HG02610 (cell line): ENCODE measurements at regions not wholly inside any gene's neighbourhood (a gene's known extent, or its start where the extent isn't known, plus 50 kb on each side); places are given as distances from the start of the nearest gene placed in this dataset.
"Not testable (repeated sequence)": the region's sequence is repeated elsewhere in the genome, so short reads cannot be mapped to it uniquely, and the experiment has no call there.

ENCODE experiments used
- ATAC-seq: cut with Tn5 transposase; IDR thresholded peaks from one replicate; pipeline ENCODE4 v1.9.1; 2021; ENCODE audit warnings: mild to moderate bottlenecking, moderate library complexity; ENCODE audit not compliant: unreplicated experiment

- no peak for ATAC-seq
Measured at GRCh38 chr18:64377446-64377845, 228.6 kb upstream of the LINC00305 start.

GRCh38 chr18:64372850-64373249 is 224.0 kb upstream of the LINC00305 start:
- ATAC-seq, result no peak

- ATAC-seq, result not testable (repeated sequence)
Measured at GRCh38 chr18:64369830-64370440, 221.0 kb upstream of the LINC00305 start.

GRCh38 chr18:64365106-64365505 is 216.2 kb upstream of the LINC00305 start:
- ATAC-seq, result no peak

- no peak for ATAC-seq
Measured at GRCh38 chr18:64337673-64338072, 188.8 kb upstream of the LINC00305 start.

GRCh38 chr18:64337018-64337417 is 188.1 kb upstream of the LINC00305 start:
- no peak for ATAC-seq

- no peak for ATAC-seq
Measured at GRCh38 chr18:64334748-64335147, 185.9 kb upstream of the LINC00305 start.

- no peak for ATAC-seq
Measured at GRCh38 chr18:64333584-64333983, 184.7 kb upstream of the LINC00305 start.

- no peak for ATAC-seq
Measured at GRCh38 chr18:64332835-64333234, 183.9 kb upstream of the LINC00305 start.

- ATAC-seq, result no peak
Measured at GRCh38 chr18:64331419-64331818, 182.5 kb upstream of the LINC00305 start.

- no peak for ATAC-seq
Measured at GRCh38 chr18:64330931-64331330, 182.0 kb upstream of the LINC00305 start.

GRCh38 chr18:64330161-64330560 is 181.3 kb upstream of the LINC00305 start:
- no peak for ATAC-seq

- no peak for ATAC-seq
Measured at GRCh38 chr18:64322189-64322588, 173.3 kb upstream of the LINC00305 start.

GRCh38 chr18:64318547-64318946 is 169.7 kb upstream of the LINC00305 start:
- no peak for ATAC-seq

- ATAC-seq, result no peak
Measured at GRCh38 chr18:64311859-64312258, 163.0 kb upstream of the LINC00305 start.

GRCh38 chr18:64295839-64296238 is 147.0 kb upstream of the LINC00305 start:
- ATAC-seq, result no peak

- no peak for ATAC-seq
Measured at GRCh38 chr18:64294967-64295366, 146.1 kb upstream of the LINC00305 start.

- ATAC-seq, result no peak
Measured at GRCh38 chr18:64288432-64288831, 139.5 kb upstream of the LINC00305 start.

- no peak for ATAC-seq
Measured at GRCh38 chr18:64287926-64288325, 139.0 kb upstream of the LINC00305 start.

- ATAC-seq, result no peak
Measured at GRCh38 chr18:64283059-64283458, 134.2 kb upstream of the LINC00305 start.

- no peak for ATAC-seq
Measured at GRCh38 chr18:64278026-64278425, 129.1 kb upstream of the LINC00305 start.

- no peak for ATAC-seq
Measured at GRCh38 chr18:64276311-64277090, 127.6 kb upstream of the LINC00305 start.
